ENCODE measurements at regions not wholly inside any gene's neighbourhood (a gene's known extent, or its start where the extent isn't known, plus 50 kb on each side); places are given as distances from the start of the nearest gene placed in this dataset.

DNA sequence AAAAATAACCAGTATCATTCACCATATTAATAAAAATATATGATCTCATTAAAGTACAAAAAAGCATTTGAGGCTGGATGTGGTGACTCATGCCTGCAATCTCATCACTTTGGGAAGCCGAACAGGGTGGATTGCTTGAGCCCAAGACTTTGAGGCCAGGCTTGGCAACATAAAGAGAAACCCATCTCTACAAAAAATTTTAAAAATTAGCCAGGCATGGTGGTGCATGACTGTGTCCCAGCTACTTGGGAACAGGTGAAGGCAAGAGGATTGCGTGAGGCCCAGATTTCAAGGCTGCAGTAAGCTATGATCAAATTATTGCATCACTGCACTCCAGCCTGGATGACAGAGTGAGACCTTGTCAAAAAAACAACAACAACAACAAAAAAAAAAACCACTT is 75.9 kb downstream of the RAD51AP2 start:
- TF ChIP-seq, protein P1, sequence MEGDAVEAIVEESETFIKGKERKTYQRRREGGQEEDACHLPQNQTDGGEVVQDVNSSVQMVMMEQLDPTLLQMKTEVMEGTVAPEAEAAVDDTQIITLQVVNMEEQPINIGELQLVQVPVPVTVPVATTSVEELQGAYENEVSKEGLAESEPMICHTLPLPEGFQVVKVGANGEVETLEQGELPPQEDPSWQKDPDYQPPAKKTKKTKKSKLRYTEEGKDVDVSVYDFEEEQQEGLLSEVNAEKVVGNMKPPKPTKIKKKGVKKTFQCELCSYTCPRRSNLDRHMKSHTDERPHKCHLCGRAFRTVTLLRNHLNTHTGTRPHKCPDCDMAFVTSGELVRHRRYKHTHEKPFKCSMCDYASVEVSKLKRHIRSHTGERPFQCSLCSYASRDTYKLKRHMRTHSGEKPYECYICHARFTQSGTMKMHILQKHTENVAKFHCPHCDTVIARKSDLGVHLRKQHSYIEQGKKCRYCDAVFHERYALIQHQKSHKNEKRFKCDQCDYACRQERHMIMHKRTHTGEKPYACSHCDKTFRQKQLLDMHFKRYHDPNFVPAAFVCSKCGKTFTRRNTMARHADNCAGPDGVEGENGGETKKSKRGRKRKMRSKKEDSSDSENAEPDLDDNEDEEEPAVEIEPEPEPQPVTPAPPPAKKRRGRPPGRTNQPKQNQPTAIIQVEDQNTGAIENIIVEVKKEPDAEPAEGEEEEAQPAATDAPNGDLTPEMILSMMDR (IDR thresholded peaks at IDR 0.05) = no peak
- TF ChIP-seq POLR2A (IDR thresholded peaks at IDR 0.05) = no peak
